ENCODE measurements at regions not wholly inside any gene's neighbourhood (a gene's known extent, or its start where the extent isn't known, plus 50 kb on each side); places are given as distances from the start of the nearest gene placed in this dataset.

GRCh38 chr2:128440666-128441340 lies 122.1 kb upstream of the HS6ST1 start:
- Histone ChIP-seq H3K36me3 (no peaks in the 10 kb centered on the region), H3K4me1 (no peaks in the 10 kb centered on the region), H3K27ac (no peak overlapping the region), H3K4me3 (no peak overlapping the region), H3K9me3 (no peaks in the 10 kb centered on the region), H3K27me3 (peaks cover 12% of the 10 kb centered on the region)
- WGBS, 2 donors (ENCODE audit: low coverage in 1 of 2): 51 to 100% methylated on average over 2 of the region's 14 CpGs
- no peak for ATAC-seq
- TF ChIP-seq POLR2A (IDR thresholded peaks at IDR 0.05): no peak
- TF ChIP-seq POLR2AphosphoS5 (IDR thresholded peaks at IDR 0.05): no peak
- TF ChIP-seq, protein P1, sequence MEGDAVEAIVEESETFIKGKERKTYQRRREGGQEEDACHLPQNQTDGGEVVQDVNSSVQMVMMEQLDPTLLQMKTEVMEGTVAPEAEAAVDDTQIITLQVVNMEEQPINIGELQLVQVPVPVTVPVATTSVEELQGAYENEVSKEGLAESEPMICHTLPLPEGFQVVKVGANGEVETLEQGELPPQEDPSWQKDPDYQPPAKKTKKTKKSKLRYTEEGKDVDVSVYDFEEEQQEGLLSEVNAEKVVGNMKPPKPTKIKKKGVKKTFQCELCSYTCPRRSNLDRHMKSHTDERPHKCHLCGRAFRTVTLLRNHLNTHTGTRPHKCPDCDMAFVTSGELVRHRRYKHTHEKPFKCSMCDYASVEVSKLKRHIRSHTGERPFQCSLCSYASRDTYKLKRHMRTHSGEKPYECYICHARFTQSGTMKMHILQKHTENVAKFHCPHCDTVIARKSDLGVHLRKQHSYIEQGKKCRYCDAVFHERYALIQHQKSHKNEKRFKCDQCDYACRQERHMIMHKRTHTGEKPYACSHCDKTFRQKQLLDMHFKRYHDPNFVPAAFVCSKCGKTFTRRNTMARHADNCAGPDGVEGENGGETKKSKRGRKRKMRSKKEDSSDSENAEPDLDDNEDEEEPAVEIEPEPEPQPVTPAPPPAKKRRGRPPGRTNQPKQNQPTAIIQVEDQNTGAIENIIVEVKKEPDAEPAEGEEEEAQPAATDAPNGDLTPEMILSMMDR (IDR thresholded peaks at IDR 0.05): no peak
- TF ChIP-seq EP300 (IDR thresholded peaks at IDR 0.05): no peak

GRCh38 chr2:128441341-128442052 lies 122.8 kb upstream of the HS6ST1 start:
- WGBS, 2 donors (ENCODE audit: low coverage in 1 of 2): 92% methylated on average over 14 of the region's 18 CpGs; no CpG with 5 or more reads in 1 of the 2 donors
- Histone ChIP-seq H3K4me3 (no peak overlapping the region), H3K27me3 (peaks cover 12% of the 10 kb centered on the region), H3K4me1 (no peaks in the 10 kb centered on the region), H3K9me3 (no peaks in the 10 kb centered on the region), H3K27ac (no peak overlapping the region), H3K36me3 (no peaks in the 10 kb centered on the region)
- ATAC-seq: no peak
- TF ChIP-seq EP300 (IDR thresholded peaks at IDR 0.05): no peak
- no peak for TF ChIP-seq POLR2A (IDR thresholded peaks at IDR 0.05)
- TF ChIP-seq, protein P1 (IDR thresholded peaks at IDR 0.05): no peak
- no peak for TF ChIP-seq POLR2AphosphoS5 (IDR thresholded peaks at IDR 0.05)

DNA sequence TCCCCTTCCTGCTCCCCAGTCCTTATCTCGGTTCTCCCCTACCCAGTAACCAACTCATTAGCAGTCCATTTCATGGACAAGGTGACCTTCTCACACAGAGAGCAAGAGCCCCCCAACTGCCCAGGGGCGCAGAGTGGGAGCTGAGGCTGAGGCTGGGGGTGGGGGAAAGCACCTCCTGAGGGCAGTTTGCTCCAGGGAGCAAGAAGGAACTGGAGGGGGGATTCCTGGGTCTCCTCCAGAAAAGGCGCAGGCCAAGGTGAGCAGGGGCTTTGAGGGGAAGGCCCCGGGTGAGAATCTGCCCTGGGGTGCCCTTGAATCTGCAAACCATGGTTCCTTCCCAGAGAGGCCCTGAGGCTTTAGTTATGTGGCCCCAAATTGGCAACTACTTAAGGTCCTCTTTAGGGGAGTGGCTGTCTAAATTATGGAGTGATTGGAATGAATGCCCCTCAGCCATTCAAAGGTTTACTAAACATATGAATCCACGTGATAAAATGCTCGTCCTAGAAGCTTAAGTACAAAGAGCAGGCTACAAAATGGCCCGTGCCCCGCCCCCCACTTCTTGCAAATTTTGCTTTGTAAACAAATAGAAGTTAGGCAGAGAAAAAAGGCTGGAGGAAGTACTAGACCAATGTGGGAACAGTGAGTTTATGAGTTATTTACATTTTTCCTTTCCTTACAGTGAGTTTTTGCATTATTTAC lies 123.5 kb upstream of the HS6ST1 start:
- 52 to 61% methylated on average over 5 to 6 of the region's 8 CpGs for WGBS, 2 donors (ENCODE audit: low coverage in 1 of 2)
- Histone ChIP-seq H3K36me3 (no peaks in the 10 kb centered on the region), H3K27ac (no peak overlapping the region), H3K4me3 (no peak overlapping the region), H3K27me3 (peaks cover 8% of the 10 kb centered on the region), H3K4me1 (no peaks in the 10 kb centered on the region), H3K9me3 (no peaks in the 10 kb centered on the region)
- no peak for ATAC-seq
- TF ChIP-seq POLR2A (IDR thresholded peaks at IDR 0.05): no peak
- TF ChIP-seq EP300 (IDR thresholded peaks at IDR 0.05): no peak
- TF ChIP-seq, protein P1 (IDR thresholded peaks at IDR 0.05): no peak
- no peak for TF ChIP-seq POLR2AphosphoS5 (IDR thresholded peaks at IDR 0.05)

DNA sequence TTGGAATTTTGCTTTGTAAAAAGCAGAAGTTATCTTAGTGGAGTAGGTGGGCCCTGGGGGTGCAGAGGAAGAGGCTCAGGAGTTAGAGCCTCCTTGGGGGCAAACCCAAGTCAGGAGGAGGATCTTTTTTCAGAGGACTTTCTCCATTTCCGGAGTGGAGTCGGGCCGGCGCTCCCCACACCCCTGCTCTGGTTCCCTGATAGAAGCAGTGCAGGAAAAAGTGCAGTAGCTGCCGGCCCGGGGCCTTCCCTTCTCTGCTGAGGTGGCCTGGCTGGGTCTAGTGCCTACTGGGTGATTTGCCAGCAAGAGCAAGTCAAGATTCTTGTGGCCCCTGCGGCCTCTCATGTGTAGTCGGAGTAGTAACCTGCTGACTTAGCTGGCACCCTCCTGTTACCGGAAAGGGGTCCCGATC lies 124.2 kb upstream of the HS6ST1 start:
- no peak for ATAC-seq
- Histone ChIP-seq H3K4me3 (no peak overlapping the region), H3K4me1 (no peaks in the 10 kb centered on the region), H3K36me3 (no peaks in the 10 kb centered on the region), H3K9me3 (no peaks in the 10 kb centered on the region), H3K27ac (no peak overlapping the region), H3K27me3 (peaks cover 4% of the 10 kb centered on the region)
- no CpG with 5 or more reads among the region's 10 CpGs for WGBS, 2 donors (ENCODE audit: low coverage in 1 of 2)
- no peak for TF ChIP-seq EP300 (IDR thresholded peaks at IDR 0.05)
- no peak for TF ChIP-seq POLR2AphosphoS5 (IDR thresholded peaks at IDR 0.05)
- TF ChIP-seq POLR2A (IDR thresholded peaks at IDR 0.05): no peak
- TF ChIP-seq, protein P1 (IDR thresholded peaks at IDR 0.05): no peak

Measured in gastroesophageal sphincter (tissue), 4 donors.